Gastrocnemius medialis (tissue), 4 donors: ENCODE measurements at regions not wholly inside any gene's neighbourhood (a gene's known extent, or its start where the extent isn't known, plus 50 kb on each side); places are given as distances from the start of the nearest gene placed in this dataset.

Experiments
- ATAC-seq, 2 donors: fragments of 150-250 bp; one replicate each; pipeline ENCODE4 v1.9.1; 2016
- DNase-seq, 2 donors: peaks; one replicate each; pipeline ENCODE4 v3.0.0-alpha.2; 2019
- H3K27ac ChIP-seq, 4 donors: fragments of 200-600 bp; sonication (generic); 1 replicate in 1 of 4; 2 replicates in 3 of 4; pipeline ENCODE4 v1.5.1; 2016 to 2018; ENCODE audit warnings: mild to moderate bottlenecking in 2 of 4, moderate library complexity in 1 of 4
- H3K27me3 ChIP-seq, 3 donors: fragments of 200-600 bp; sonication (generic) in 2 of 3; 1 replicate in 1 of 3; 2 replicates in 2 of 3; pipeline versions ENCODE4 v1.5.1 to v1.6.0; 2016 to 2019; ENCODE audit warnings: mild to moderate bottlenecking in 1 of 3, moderate library complexity in 1 of 3
- H3K36me3 ChIP-seq, 2 donors: fragments of 200-600 bp; sonication (generic) in 1 of 2; one replicate each; pipeline ENCODE4 v1.5.1; 2017 to 2018
- H3K4me1 ChIP-seq, 2 donors: fragments of 200-600 bp; sonication (generic) in 1 of 2; one replicate each; pipeline ENCODE4 v1.5.1; 2016 to 2017; ENCODE audit warnings: mild to moderate bottlenecking in 2 of 2
- H3K4me3 ChIP-seq, 4 donors: fragments of 200-600 bp; sonication (generic) in 3 of 4; 1 replicate in 1 of 4; 2 replicates in 3 of 4; pipeline ENCODE4 v1.5.1; 2016 to 2019; ENCODE audit warnings: mild to moderate bottlenecking in 2 of 4
- H3K9me3 ChIP-seq, 3 donors: fragments of 200-600 bp; sonication (generic) in 2 of 3; 1 replicate in 1 of 3; 2 replicates in 2 of 3; pipeline ENCODE4 v1.5.1; 2016 to 2019
- CTCF ChIP-seq, 5 experiments: fragments of 450-650 bp in 3 of 5; fragments of 200-600 bp in 2 of 5; sonication (generic) in 2 of 5; IDR thresholded peaks in 4 of 5; conservative IDR thresholded peaks in 1 of 5; 1 replicate in 4 of 5; 2 replicates in 1 of 5; pipeline ENCODE4 v1.5.1; 2016 to 2019; ENCODE audit warnings: antibody characterized with exemption in 5 of 5, mild to moderate bottlenecking in 3 of 5, moderate library complexity in 3 of 5
- POLR2A ChIP-seq, 2 donors: fragments of 450-650 bp; IDR thresholded peaks; one replicate each; pipeline ENCODE4 v1.6.1; 2017; ENCODE audit warnings: antibody characterized with exemption in 2 of 2, mild to moderate bottlenecking in 2 of 2, moderate library complexity in 2 of 2
- in situ Hi-C, 4 donors: fragments of 200-750 bp; cut with MboI; loops; one replicate each; pipeline versions ENCODE4 v1.15.0 to v1.8.0; 2017; ENCODE audit warnings: low sequenced_read_pairs in 4 of 4
- intact Hi-C: fragments of 100-400 bp; cut with DNase I; formaldehyde crosslinking; loops from one replicate; pipeline ENCODE4 v1.15.1; 2023; ENCODE audit warnings: low total_unique reads

GRCh38 chr2:144152817-144153271, 367.1 kb downstream of the ZEB2 start:
- Histone ChIP-seq H3K9me3 (no peaks in the 10 kb centered on the region), H3K36me3 (no peaks in the 10 kb centered on the region), H3K4me3 (no peak overlapping the region), H3K27ac (no peak overlapping the region), H3K4me1 (peaks cover 9 to 19% of the 10 kb centered on the region in 2 donors), H3K27me3 (no peaks in the 10 kb centered on the region)
- intact Hi-C loops, result no loop called here
- in situ Hi-C loops, result no loop called here
- TF ChIP-seq POLR2A (IDR thresholded peaks at IDR 0.05), result no peak
- TF ChIP-seq CTCF (IDR thresholded peaks at IDR 0.05 in 4 of 5, conservative IDR thresholded peaks at IDR 0.05 in 1 of 5), result no peak
- ATAC-seq (no peak), DNase-seq (no peak)

- peaks cover 3 to 14% of the 10 kb centered on the region in 2 donors for H3K4me1 ChIP-seq
- DNase-seq, result no peak
- H3K27ac ChIP-seq, result no peak overlapping the region
- no peaks in the 10 kb centered on the region for H3K36me3 ChIP-seq
- in situ Hi-C loops, result no loop called here
- no peak for ATAC-seq
- H3K27me3 ChIP-seq, result no peaks in the 10 kb centered on the region
- no peaks in the 10 kb centered on the region for H3K9me3 ChIP-seq
- H3K4me3 ChIP-seq, result no peak overlapping the region
- TF ChIP-seq CTCF (IDR thresholded peaks at IDR 0.05 in 4 of 5, conservative IDR thresholded peaks at IDR 0.05 in 1 of 5) (no peak), POLR2A (IDR thresholded peaks at IDR 0.05) (no peak)
- intact Hi-C loops, result no loop called here
These were observed 368.1 kb downstream of the ZEB2 start for GRCh38 chr2:144151851-144152250.

- DNase-seq (no peak), ATAC-seq (no peak)
- Histone ChIP-seq H3K27me3 (no peaks in the 10 kb centered on the region), H3K4me3 (no peak overlapping the region), H3K9me3 (no peaks in the 10 kb centered on the region), H3K4me1 (peaks cover 0 to 11% of the 10 kb centered on the region in 2 donors), H3K36me3 (no peaks in the 10 kb centered on the region), H3K27ac (no peak overlapping the region)
- in situ Hi-C loops (no loop called here), intact Hi-C loops (no loop called here)
- no peak for TF ChIP-seq POLR2A (IDR thresholded peaks at IDR 0.05)
- TF ChIP-seq CTCF (IDR thresholded peaks at IDR 0.05 in 4 of 5, conservative IDR thresholded peaks at IDR 0.05 in 1 of 5), result no peak
These were observed 368.5 kb downstream of the ZEB2 start for GRCh38 chr2:144151405-144151804.

- H3K36me3 ChIP-seq, result no peaks in the 10 kb centered on the region
- H3K9me3 ChIP-seq, result no peaks in the 10 kb centered on the region
- H3K27ac ChIP-seq, result no peak overlapping the region
- in situ Hi-C loops (no loop called here), intact Hi-C loops (no loop called here)
- no peak overlapping the region for H3K4me3 ChIP-seq
- TF ChIP-seq CTCF (IDR thresholded peaks at IDR 0.05 in 4 of 5, conservative IDR thresholded peaks at IDR 0.05 in 1 of 5) (no peak), POLR2A (IDR thresholded peaks at IDR 0.05) (no peak)
- no peaks in the 10 kb centered on the region for H3K27me3 ChIP-seq
- DNase-seq, result no peak
- no peak for ATAC-seq
- peaks cover 0 to 4% of the 10 kb centered on the region in 2 donors for H3K4me1 ChIP-seq
These were observed 372.6 kb downstream of the ZEB2 start for GRCh38 chr2:144147356-144147755.

GRCh38 chr2:144146876-144147275, 373.0 kb downstream of the ZEB2 start:
- Histone ChIP-seq H3K4me3 (no peak overlapping the region), H3K27ac (no peak overlapping the region), H3K9me3 (no peaks in the 10 kb centered on the region), H3K27me3 (no peaks in the 10 kb centered on the region), H3K4me1 (no peaks in the 10 kb centered on the region), H3K36me3 (no peaks in the 10 kb centered on the region)
- in situ Hi-C loops (no loop called here), intact Hi-C loops (no loop called here)
- TF ChIP-seq CTCF (IDR thresholded peaks at IDR 0.05 in 4 of 5, conservative IDR thresholded peaks at IDR 0.05 in 1 of 5) (no peak), POLR2A (IDR thresholded peaks at IDR 0.05) (no peak)
- DNase-seq (no peak), ATAC-seq (no peak)
